PC-9 (cell line): ENCODE measurements at regions not wholly inside any gene's neighbourhood (a gene's known extent, or its start where the extent isn't known, plus 50 kb on each side); places are given as distances from the start of the nearest gene placed in this dataset.

Source experiments
- EZH2 ChIP-seq: fragments of 200-600 bp; sonication (generic); IDR thresholded peaks from 2 replicates; pipeline ENCODE4 v1.8.0; 2017; ENCODE audit warnings: antibody characterized with exemption, low read depth
- TF ChIP-seq, protein P1 (sequence below): fragments of 200-600 bp; sonication (generic); conservative IDR thresholded peaks from 2 replicates; pipeline ENCODE4 v1.6.1; 2017; ENCODE audit warnings: mixed run types, antibody characterized with exemption, mild to moderate bottlenecking, moderate library complexity

DNA sequence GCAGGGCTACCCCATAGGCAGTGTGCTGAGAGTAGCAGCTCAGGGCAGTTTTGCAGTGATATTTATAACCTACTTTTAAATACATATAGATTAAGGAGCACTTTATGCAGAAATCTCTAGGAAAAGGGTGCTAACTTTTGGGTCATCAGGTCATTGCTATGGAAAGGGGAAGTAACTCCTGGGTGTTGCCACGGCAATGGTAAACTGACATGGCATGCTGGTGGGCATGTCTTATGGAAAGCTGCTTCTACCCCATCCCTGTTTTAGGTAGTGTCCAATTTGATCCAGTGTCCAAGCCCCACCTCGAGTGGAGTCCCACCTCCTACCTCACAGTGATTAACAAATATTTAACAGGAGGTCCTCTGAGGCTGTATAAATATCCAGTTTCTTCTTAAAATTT is 56.8 kb upstream of the XPA start:
- TF ChIP-seq, protein P1, sequence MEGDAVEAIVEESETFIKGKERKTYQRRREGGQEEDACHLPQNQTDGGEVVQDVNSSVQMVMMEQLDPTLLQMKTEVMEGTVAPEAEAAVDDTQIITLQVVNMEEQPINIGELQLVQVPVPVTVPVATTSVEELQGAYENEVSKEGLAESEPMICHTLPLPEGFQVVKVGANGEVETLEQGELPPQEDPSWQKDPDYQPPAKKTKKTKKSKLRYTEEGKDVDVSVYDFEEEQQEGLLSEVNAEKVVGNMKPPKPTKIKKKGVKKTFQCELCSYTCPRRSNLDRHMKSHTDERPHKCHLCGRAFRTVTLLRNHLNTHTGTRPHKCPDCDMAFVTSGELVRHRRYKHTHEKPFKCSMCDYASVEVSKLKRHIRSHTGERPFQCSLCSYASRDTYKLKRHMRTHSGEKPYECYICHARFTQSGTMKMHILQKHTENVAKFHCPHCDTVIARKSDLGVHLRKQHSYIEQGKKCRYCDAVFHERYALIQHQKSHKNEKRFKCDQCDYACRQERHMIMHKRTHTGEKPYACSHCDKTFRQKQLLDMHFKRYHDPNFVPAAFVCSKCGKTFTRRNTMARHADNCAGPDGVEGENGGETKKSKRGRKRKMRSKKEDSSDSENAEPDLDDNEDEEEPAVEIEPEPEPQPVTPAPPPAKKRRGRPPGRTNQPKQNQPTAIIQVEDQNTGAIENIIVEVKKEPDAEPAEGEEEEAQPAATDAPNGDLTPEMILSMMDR: no peak
- TF ChIP-seq EZH2: no peak
